GM12872 (cell line): ENCODE measurements at regions not wholly inside any gene's neighbourhood (a gene's known extent, or its start where the extent isn't known, plus 50 kb on each side); places are given as distances from the start of the nearest gene placed in this dataset.

Experiments used
- CTCF ChIP-seq: IDR thresholded peaks from 3 replicates; pipeline ENCODE4 v1.5.1; 2011; ENCODE audit warnings: low read depth, mild to moderate bottlenecking, low read length, moderate library complexity; ENCODE audit not compliant: insufficient read depth

GRCh38 chr21:32868631-32869454 is 97.3 kb upstream of the PAXBP1 start:
- TF ChIP-seq CTCF = no peak

- TF ChIP-seq CTCF = no peak
These were observed 97.9 kb upstream of the PAXBP1 start for GRCh38 chr21:32869459-32869858.

GRCh38 chr21:32876426-32876825 is 104.9 kb upstream of the PAXBP1 start:
- no peak for TF ChIP-seq CTCF

- no peak for TF ChIP-seq CTCF
These were observed 107.1 kb upstream of the PAXBP1 start for GRCh38 chr21:32878661-32879060.

GRCh38 chr21:32881458-32881857 is 109.9 kb upstream of the PAXBP1 start:
- no peak for TF ChIP-seq CTCF

GRCh38 chr21:32884062-32884461 is 112.5 kb upstream of the PAXBP1 start:
- no peak for TF ChIP-seq CTCF

GRCh38 chr21:32886339-32886738 is 114.8 kb upstream of the PAXBP1 start:
- TF ChIP-seq CTCF = no peak
